IMR-90 (cell line): ENCODE measurements at regions not wholly inside any gene's neighbourhood (a gene's known extent, or its start where the extent isn't known, plus 50 kb on each side); places are given as distances from the start of the nearest gene placed in this dataset.

Experiments
- ATAC-seq: fragments of 200-7000 bp; cut with Tn5 transposase; 2 replicates; pipeline ENCODE4 v1.9.1; 2020; ENCODE audit warnings: low read depth, mild to moderate bottlenecking, moderate library complexity
- BruUV-seq: library from RNA; stranded (reverse); fragments of 400-500 nt; replicated peaks from 2 replicates; lab custom pipeline; 2021; lab: Mats Ljungman, UMichigan
- CTCF ChIA-PET: fragments of 300-600 bp; formaldehyde crosslinking; extraction: SDS; loops from one replicate; lab custom pipeline; 2021; ENCODE audit warnings: antibody characterized with exemption; lab: Yijun Ruan, JAX
- POLR2A ChIA-PET: fragments of 300-600 bp; sonication (Branson Sonifier 250); formaldehyde crosslinking; loops from one replicate; lab custom pipeline; 2022; ENCODE audit warnings: antibody characterized with exemption; ENCODE audit not compliant: unreplicated experiment; lab: Charles Lee
- DNase-seq: peaks from one replicate; pipeline ENCODE4 v3.0.0; 2013
- H2AFZ ChIP-seq: replicated peaks from 2 replicates; pipeline ENCODE3; 2013; ENCODE audit warnings: low read length, mild to moderate bottlenecking; ENCODE audit not compliant: poor library complexity
- H2AK5ac ChIP-seq: 2 replicates; pipeline ENCODE4 v1.6.1; 2013; ENCODE audit warnings: low read depth, low read length, inconsistent platforms
- H2AK9ac ChIP-seq: replicated peaks from 2 replicates; pipeline ENCODE3; 2013; ENCODE audit warnings: mild to moderate bottlenecking, low read depth, low read length, moderate library complexity; ENCODE audit not compliant: poor library complexity
- H2BK120ac ChIP-seq: 2 replicates; pipeline ENCODE4 v1.6.1; 2013; ENCODE audit warnings: low read depth, low read length, inconsistent platforms
- H2BK15ac ChIP-seq: 3 replicates; pipeline ENCODE4 v1.6.1; 2013; ENCODE audit warnings: low read depth, low read length, inconsistent platforms
- H2BK20ac ChIP-seq: 2 replicates; pipeline ENCODE4 v1.6.1; 2013; ENCODE audit warnings: low read depth, mild to moderate bottlenecking, inconsistent platforms, low read length, moderate library complexity
- H2BK5ac ChIP-seq: 2 replicates; pipeline ENCODE4 v1.6.1; 2013; ENCODE audit warnings: mild to moderate bottlenecking, low read depth, low read length, inconsistent platforms; ENCODE audit not compliant: poor library complexity, severe bottlenecking
- H3K14ac ChIP-seq: replicated peaks from 2 replicates; pipeline ENCODE4 v1.6.1; 2013; ENCODE audit warnings: low read depth, low read length, inconsistent platforms
- H3K18ac ChIP-seq: 2 replicates; pipeline ENCODE4 v1.6.1; 2013; ENCODE audit warnings: low read depth, low read length, control low read depth
- H3K23ac ChIP-seq: 2 replicates; pipeline ENCODE4 v1.6.1; 2013; ENCODE audit warnings: low read depth, low read length, inconsistent platforms
- H3K27ac ChIP-seq: 2 replicates; pipeline ENCODE4 v1.5.1; 2013; ENCODE audit warnings: mild to moderate bottlenecking, control low read depth, low read length; ENCODE audit not compliant: insufficient read depth
- H3K27me3 ChIP-seq: 2 replicates; pipeline ENCODE4 v1.6.1; 2013; ENCODE audit warnings: low read length; ENCODE audit not compliant: control insufficient read depth, insufficient read depth
- H3K36me3 ChIP-seq: 2 replicates; pipeline ENCODE4 v1.6.1; 2013; ENCODE audit warnings: low read length, mixed read lengths; ENCODE audit not compliant: control insufficient read depth, insufficient read depth
- H3K4ac ChIP-seq: 2 replicates; pipeline ENCODE4 v1.6.1; 2013; ENCODE audit warnings: low read depth, low read length, inconsistent platforms
- H3K4me1 ChIP-seq: 2 replicates; pipeline ENCODE4 v1.6.1; 2013; ENCODE audit warnings: low read length, mixed read lengths; ENCODE audit not compliant: control insufficient read depth, insufficient read depth
- H3K4me2 ChIP-seq: 2 replicates; pipeline ENCODE4 v1.6.1; 2013; ENCODE audit warnings: low read depth, mild to moderate bottlenecking, control low read depth, low read length, moderate library complexity
- H3K4me3 ChIP-seq: 2 replicates; pipeline ENCODE4 v1.5.1; 2013; ENCODE audit warnings: low read depth, mild to moderate bottlenecking, control low read depth, low read length, moderate library complexity; ENCODE audit not compliant: insufficient read depth
- H3K56ac ChIP-seq: 2 replicates; pipeline ENCODE4 v1.6.1; 2013; ENCODE audit warnings: low read length, inconsistent platforms; ENCODE audit not compliant: insufficient read depth; ENCODE audit errors: extremely low read depth
- H3K79me1 ChIP-seq, 2 experiments: 2 replicates each; pipeline ENCODE4 v1.6.1; 2013; ENCODE audit warnings: low read length in 2 of 2, inconsistent platforms in 1 of 2, low read depth in 1 of 2
- H3K9ac ChIP-seq: 2 replicates; pipeline ENCODE4 v1.6.1; 2013; ENCODE audit warnings: low read depth, low read length, control low read depth
- H3K9me1 ChIP-seq: 2 replicates; pipeline ENCODE4 v1.6.1; 2013; ENCODE audit warnings: low read length, inconsistent platforms; ENCODE audit not compliant: insufficient read depth
- H3K9me3 ChIP-seq: 2 replicates; pipeline ENCODE4 v1.6.1; 2013; ENCODE audit warnings: low read length; ENCODE audit not compliant: control insufficient read depth, insufficient read depth
- H4K20me1 ChIP-seq: 2 replicates; pipeline ENCODE4 v1.6.1; 2013; ENCODE audit warnings: low read length, inconsistent platforms; ENCODE audit not compliant: insufficient read depth
- H4K5ac ChIP-seq: 2 replicates; pipeline ENCODE4 v1.6.1; 2013; ENCODE audit warnings: mild to moderate bottlenecking, low read depth, low read length, control low read depth
- H4K8ac ChIP-seq, 2 experiments: 2 replicates each; pipeline ENCODE4 v1.6.1; 2013; ENCODE audit warnings: low read depth in 2 of 2, low read length in 2 of 2, control low read depth in 1 of 2, inconsistent platforms in 1 of 2
- H4K91ac ChIP-seq: 2 replicates; pipeline ENCODE4 v1.6.1; 2013; ENCODE audit warnings: low read depth, low read length, inconsistent platforms; ENCODE audit not compliant: insufficient read depth
- BHLHE40 ChIP-seq: fragments of 150-350 bp; IDR thresholded peaks from 2 replicates; pipeline ENCODE4 v1.6.1; 2016; ENCODE audit warnings: mild to moderate bottlenecking, low read depth, low read length
- ELK1 ChIP-seq: fragments of 150-350 bp; IDR thresholded peaks from 2 replicates; pipeline ENCODE4 v1.6.1; 2016; ENCODE audit warnings: low read depth, mild to moderate bottlenecking, low read length, moderate library complexity, borderline replicate concordance
- MAZ ChIP-seq: IDR thresholded peaks from 2 replicates; pipeline ENCODE4 v1.6.1; 2012; ENCODE audit warnings: low read depth, mild to moderate bottlenecking, low read length, improper control_type of control experiment, moderate library complexity, borderline replicate concordance
- MXI1 ChIP-seq: IDR thresholded peaks from 2 replicates; pipeline ENCODE4 v1.6.1; 2012; ENCODE audit warnings: low read depth, mild to moderate bottlenecking, low read length, moderate library complexity, borderline replicate concordance
- NFE2L2 ChIP-seq: fragments of 150-350 bp; IDR thresholded peaks from 2 replicates; pipeline ENCODE4 v1.6.1; 2016; ENCODE audit warnings: low read depth, mild to moderate bottlenecking, low read length
- POLR2A ChIP-seq: IDR thresholded peaks from 2 replicates; pipeline ENCODE4 v1.6.1; 2012; ENCODE audit warnings: mild to moderate bottlenecking, low read depth, low read length
- RAD21 ChIP-seq: IDR thresholded peaks from 2 replicates; pipeline ENCODE4 v1.6.1; 2012; ENCODE audit warnings: low read length, improper control_type of control experiment
- RCOR1 ChIP-seq: IDR thresholded peaks from 2 replicates; pipeline ENCODE4 v1.6.1; 2012; ENCODE audit warnings: mild to moderate bottlenecking, low read length, improper control_type of control experiment; ENCODE audit not compliant: insufficient replicate concordance
- RFX5 ChIP-seq: IDR thresholded peaks from 2 replicates; pipeline ENCODE4 v1.8.0; 2012; ENCODE audit warnings: low read depth, mild to moderate bottlenecking, low read length, moderate library complexity
- WGBS, 2 experiments: methylation state at CpG; one replicate each; pipeline versions ENCODE4 v1.1.5 to v1.1.7; 2013; ENCODE audit warnings: missing lambda C conversion rate in 2 of 2; ENCODE audit not compliant: insufficient read length in 1 of 2; ENCODE audit errors: extremely low coverage in 2 of 2; 5-methylcytosine and 5-hydroxymethylcytosine counted together
- dilution Hi-C: fragments of 300-500 bp; cut with HindIII; formaldehyde crosslinking; loops from one replicate; pipeline ENCODE4 v1.14.3; 2018; ENCODE audit warnings: low sequenced_read_pairs; ENCODE audit not compliant: unreplicated experiment
- in situ Hi-C: fragments of 300-500 bp; cut with MboI; formaldehyde crosslinking; loops from 3 replicates; pipeline ENCODE4 v1.14.3; 2019; ENCODE audit warnings: low sequenced_read_pairs, inconsistent platforms, mixed read lengths
- intact Hi-C: fragments of 100-400 bp; cut with micrococcal nuclease; formaldehyde crosslinking; loops from 2 replicates; pipeline ENCODE4 v1.10.0; 2022
- TF ChIP-seq, protein P1 (sequence below): conservative IDR thresholded peaks from 2 replicates; pipeline ENCODE4 v1.5.1; 2012; ENCODE audit warnings: mild to moderate bottlenecking, low read depth, low read length, improper control_type of control experiment

DNA sequence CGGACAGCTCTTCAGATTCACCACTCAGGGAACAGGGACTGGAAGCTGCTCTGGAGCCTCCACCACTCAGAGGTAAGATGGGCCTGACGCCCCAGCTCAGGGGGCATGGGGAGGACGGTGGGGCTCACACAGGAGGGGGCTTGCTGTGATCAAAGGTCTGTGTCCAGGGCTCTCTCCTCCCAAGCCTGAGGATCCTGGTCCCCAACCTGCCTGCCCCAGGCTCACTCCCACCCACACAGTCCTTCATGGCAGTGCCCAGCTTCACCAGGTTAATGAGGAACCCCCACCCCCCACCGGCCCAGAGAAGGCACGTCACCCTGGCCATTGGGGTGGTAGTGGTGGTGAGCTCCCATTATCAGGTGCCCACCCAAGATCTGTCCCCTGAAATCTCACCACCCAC lies 926.7 kb upstream of the ZNF722 start:
- H4K91ac ChIP-seq, result no peak overlapping the region
- DNase-seq, result no peak
- H3K14ac ChIP-seq, result no peak overlapping the region
- no peak overlapping the region for H3K4ac ChIP-seq
- H4K20me1 ChIP-seq, result no peaks in the 10 kb centered on the region
- no peak overlapping the region for H3K9ac ChIP-seq
- in situ Hi-C loops (no loop called here), dilution Hi-C loops (no loop called here), intact Hi-C loops (no loop called here)
- no peak overlapping the region for H3K23ac ChIP-seq
- H3K56ac ChIP-seq, result no peak overlapping the region
- H2BK120ac ChIP-seq, result no peak overlapping the region
- no peak overlapping the region for H2BK20ac ChIP-seq
- no peak overlapping the region for H3K18ac ChIP-seq
- no peak overlapping the region for H3K4me2 ChIP-seq
- no peaks in the 10 kb centered on the region for H3K27me3 ChIP-seq
- ChIA-PET CTCF (no interaction called here), POLR2A (no interaction called here)
- no peak overlapping the region for H4K5ac ChIP-seq
- no peak overlapping the region for H2AK5ac ChIP-seq
- ATAC-seq, result no peak
- no peak for TF ChIP-seq RAD21
- TF ChIP-seq, protein P1, sequence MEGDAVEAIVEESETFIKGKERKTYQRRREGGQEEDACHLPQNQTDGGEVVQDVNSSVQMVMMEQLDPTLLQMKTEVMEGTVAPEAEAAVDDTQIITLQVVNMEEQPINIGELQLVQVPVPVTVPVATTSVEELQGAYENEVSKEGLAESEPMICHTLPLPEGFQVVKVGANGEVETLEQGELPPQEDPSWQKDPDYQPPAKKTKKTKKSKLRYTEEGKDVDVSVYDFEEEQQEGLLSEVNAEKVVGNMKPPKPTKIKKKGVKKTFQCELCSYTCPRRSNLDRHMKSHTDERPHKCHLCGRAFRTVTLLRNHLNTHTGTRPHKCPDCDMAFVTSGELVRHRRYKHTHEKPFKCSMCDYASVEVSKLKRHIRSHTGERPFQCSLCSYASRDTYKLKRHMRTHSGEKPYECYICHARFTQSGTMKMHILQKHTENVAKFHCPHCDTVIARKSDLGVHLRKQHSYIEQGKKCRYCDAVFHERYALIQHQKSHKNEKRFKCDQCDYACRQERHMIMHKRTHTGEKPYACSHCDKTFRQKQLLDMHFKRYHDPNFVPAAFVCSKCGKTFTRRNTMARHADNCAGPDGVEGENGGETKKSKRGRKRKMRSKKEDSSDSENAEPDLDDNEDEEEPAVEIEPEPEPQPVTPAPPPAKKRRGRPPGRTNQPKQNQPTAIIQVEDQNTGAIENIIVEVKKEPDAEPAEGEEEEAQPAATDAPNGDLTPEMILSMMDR, result no peak
- TF ChIP-seq MXI1, result no peak
- TF ChIP-seq MAZ, result no peak
- TF ChIP-seq POLR2A, result no peak
- TF ChIP-seq RFX5, result no peak
- TF ChIP-seq ELK1, result no peak
- TF ChIP-seq NFE2L2, result no peak
- TF ChIP-seq RCOR1, result no peak
- TF ChIP-seq BHLHE40, result no peak
- H2AK9ac ChIP-seq, result no peak overlapping the region
- H2BK5ac ChIP-seq, result no peak overlapping the region
- no CpG with 5 or more reads among the region's 5 CpGs for WGBS, 2 experiments
- no peak overlapping the region for H4K8ac ChIP-seq
- peaks cover 34% of the 10 kb centered on the region; the same call in 1 of the 2 replicates for H3K9me3 ChIP-seq
- H3K4me1 ChIP-seq, result no peaks in the 10 kb centered on the region
- no peaks in the 10 kb centered on the region for H3K36me3 ChIP-seq
- no peak overlapping the region for H3K27ac ChIP-seq
- BruUV-seq, result no TSS peak
- no peak overlapping the region for H3K4me3 ChIP-seq
- H3K9me1 ChIP-seq, result no peaks in the 10 kb centered on the region
- H3K79me1 ChIP-seq, result no peaks in the 10 kb centered on the region
- no peak overlapping the region for H2AFZ ChIP-seq
- no peak overlapping the region for H2BK15ac ChIP-seq
